Stimulated activated CD8-positive, alpha-beta memory T cell treated with anti-CD3 and anti-CD28 coated beads, Interleukin-7, amount 100 ng/mL, for 1 hour (primary cell): ENCODE measurements at regions not wholly inside any gene's neighbourhood (a gene's known extent, or its start where the extent isn't known, plus 50 kb on each side); places are given as distances from the start of the nearest gene placed in this dataset.
"Not testable (repeated sequence)": the region's sequence is repeated elsewhere in the genome, so short reads cannot be mapped to it uniquely, and the experiment has no call there.

ENCODE experiments used
- DNase-seq, 2 donors: peaks; one replicate each; pipeline ENCODE4 v3.0.0-alpha.2; 2020; ENCODE audit warnings: low read depth in 2 of 2

DNA sequence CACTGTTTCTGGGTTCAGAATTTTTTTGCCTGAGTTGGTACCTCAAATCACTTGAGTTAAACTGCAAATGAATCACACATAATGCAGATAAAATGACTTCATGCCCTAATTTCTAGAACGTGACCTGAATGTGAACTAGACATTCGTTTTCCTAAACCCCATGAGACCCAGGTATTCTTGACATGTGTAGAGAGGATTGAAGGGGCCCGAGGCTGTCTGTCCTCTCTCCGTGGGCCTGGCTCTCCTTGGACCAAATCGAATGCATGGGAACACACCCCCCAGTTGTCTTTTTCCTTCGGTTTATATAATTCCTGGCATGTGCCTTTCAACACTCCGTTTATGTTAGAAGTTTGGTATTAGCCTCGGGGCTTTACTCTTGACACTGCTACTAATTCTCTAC is 262.4 kb upstream of the PLGLB2 start:
- DNase-seq: not testable (repeated sequence)

DNA sequence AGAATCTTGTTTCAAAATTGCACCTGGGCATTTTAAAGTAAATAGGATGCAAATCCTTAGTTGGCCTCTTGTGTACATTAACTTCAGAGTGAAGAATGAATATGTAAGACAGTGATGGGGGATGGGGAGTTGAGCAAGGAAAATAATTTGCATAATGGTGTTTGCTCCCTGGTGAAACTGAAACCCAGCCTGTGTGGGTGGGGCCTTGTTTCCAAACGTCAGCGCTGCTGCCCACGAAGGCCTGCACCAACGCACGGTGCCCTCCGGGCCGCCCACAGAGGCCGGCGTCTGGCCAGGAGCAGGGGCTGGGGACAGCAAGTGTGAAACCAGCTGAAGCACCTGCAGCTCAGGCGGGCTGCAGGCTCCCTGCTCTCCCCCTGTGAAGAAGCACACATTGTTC is 262.0 kb upstream of the PLGLB2 start:
- DNase-seq: not testable (repeated sequence)

DNA sequence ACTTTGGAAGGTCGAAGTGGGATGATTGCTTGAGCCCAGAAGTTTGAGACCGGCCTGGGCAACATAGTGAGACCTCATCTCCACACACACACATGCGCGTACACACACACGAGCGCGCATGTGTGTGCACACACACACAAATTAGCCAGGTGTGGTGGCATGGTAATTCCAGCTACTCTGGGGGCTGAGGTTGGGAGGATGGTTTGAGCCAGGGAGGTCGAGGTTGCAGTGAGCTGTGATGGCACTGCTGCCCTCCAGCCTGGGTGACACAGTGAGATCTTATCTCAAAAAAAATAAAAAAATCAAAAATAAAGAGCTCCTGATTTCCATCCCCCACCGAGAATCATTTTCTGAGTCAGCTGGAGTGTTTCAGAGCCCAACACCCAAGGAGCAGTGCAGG is 261.5 kb upstream of the PLGLB2 start:
- DNase-seq: not testable (repeated sequence)

DNA sequence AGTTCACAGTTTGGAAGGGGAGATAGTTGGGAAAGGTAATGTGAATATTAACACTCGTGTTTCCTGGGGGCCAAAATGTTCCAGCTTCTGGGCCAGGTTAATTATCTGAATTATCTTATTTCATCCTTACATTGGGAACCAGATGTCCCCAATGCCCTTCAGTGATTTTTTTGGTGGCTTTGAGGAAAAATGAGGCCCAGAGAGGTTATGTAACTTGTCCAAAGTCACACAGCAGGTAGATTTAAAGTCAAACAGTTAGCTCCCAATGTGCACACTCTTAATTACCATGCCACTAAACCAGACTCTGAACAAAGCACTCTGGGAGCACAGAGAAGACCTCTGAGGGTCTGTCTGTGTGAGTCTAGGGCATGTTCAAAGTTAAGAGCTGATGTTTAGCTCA is 259.9 kb upstream of the PLGLB2 start:
- not testable (repeated sequence) for DNase-seq

DNA sequence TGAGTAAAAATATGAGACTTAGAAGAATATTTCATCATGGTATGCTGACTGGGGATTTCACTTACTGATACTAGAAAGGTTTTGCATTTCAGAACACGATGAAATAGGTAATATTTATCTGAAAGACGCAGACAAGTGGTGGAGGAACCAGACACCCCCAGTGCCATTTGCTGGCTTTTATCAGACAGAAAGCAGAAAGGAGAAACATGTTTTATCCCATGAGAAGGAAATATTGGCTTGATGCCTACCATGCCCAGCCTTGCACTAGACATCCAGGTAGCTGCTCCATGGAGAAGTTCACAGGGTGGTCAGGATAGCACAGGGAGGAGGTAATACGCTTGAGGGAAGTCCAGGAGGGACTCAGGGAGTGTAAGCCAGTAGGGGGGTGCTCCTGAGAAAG is 258.9 kb upstream of the PLGLB2 start:
- not testable (repeated sequence) for DNase-seq

DNA sequence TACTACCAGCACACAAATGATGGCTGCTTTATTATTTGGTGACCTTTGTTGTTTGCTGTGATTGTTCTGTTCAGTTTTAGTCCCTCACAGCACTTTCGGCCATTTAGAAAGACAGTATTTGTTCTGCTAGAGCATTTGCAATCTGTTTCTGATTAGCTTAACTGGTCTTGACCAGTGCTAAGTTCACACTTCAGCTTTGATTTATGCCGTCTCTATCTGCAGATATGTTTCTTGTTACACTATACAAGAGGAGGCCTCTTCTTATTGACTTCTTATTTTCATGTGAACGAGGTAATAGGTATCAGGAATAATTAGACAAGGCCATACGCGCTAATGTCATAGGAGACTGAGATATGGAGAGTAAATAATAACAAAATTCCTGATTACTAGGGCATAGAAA is 253.0 kb upstream of the PLGLB2 start:
- not testable (repeated sequence) for DNase-seq

DNA sequence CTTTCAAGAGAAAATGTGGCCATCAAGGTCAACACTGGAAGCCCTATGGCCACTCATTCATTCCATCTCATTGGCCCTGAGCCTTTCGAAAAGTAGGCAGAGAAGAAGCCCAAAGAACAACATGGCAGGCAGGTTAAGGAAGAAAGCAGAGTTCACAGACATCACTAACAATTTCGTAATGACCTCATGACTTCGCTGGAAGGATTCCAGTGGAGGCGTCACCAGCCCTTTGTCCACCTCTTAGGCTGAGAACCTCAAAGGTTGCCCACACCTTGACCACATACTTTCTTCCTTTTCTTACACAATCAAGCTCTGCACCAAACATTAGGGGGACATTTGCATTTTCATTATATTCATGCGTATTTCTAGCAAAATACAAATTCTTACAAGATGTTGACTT is 252.4 kb upstream of the PLGLB2 start:
- DNase-seq: not testable (repeated sequence)

DNA sequence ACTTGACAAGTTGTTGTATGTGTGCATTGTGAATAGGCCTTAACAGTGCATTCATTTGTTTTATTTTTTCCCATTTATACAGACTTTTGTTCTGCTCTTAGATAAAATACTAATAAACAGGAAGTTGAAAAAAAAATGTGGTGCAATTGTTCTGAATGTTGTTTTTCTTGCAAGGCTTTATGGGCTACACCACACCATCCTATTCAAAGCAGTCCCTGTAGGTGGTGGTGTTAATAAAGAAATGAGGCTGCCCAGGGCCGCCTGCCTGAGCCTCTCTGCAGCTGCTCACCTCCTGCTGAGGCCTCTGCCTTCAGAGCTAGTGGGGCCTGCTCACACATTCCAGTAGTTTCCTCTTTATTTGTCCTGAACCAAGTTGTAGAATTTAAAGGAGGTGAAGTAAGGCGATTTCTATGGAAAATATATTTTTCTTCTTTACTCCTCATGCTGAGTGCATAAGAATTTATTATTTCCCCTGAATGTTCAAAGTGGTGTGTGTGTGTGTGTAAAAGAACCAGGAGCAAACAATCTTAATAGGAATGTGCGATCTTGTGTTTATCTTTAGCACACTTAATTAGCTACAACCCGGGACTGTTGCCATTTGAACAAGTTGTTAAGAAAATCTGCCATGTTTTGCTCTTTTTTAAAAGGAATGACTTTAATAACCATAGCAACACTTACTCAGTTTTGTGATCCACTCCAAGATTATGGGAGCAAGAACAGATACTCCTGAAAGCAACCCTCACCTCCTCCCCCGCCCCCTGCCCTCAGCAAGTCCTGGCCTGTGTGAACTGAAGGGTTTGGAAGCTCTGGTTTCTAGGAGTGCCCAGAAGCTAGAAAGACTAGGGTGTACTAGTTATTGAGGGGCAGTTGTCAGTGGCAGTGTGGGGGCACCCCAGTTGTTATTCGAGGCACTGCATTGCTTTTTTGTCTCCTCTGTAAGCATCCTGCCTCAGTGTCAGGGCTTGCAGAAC is 251.6 kb upstream of the PLGLB2 start:
- not testable (repeated sequence) for DNase-seq

DNA sequence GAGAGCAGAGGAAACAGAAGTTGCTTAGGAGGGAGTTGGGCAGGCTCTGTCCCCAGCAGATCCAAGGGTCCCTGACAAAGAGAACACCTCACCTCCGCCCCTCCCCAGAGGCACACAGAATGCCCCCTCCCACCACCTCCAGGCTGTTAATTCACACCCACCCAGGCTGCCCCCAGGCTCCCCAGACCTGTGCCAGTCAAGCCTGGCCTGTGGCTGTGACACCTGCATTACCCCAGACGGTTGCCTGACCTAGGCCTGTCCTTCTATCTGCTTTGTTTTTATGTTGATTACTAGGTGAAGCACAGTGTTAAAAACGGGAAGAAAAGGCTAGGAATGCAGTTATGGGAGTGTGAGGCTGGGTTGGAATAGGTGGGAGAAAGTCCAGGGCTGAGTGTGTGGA is 250.8 kb upstream of the PLGLB2 start:
- not testable (repeated sequence) for DNase-seq

DNA sequence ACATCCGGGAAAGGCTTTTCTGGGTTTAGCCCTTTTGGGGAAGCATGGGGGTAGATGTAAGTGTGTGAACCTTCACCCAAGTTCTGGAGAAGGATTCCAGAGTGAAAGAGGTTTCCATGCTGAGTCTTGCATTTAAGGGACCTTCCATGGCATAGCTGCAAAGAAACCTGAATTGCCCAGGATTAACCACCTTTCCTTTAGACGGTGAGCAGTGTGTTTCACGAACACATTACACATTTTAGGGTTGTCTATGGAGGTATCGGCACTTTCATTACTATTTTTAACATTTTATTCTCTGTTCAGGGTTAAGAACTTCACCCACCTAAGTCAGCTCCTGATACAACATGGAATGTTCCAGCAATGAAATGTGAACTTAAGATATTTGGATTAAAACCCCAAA is 250.2 kb upstream of the PLGLB2 start:
- DNase-seq: not testable (repeated sequence)

DNA sequence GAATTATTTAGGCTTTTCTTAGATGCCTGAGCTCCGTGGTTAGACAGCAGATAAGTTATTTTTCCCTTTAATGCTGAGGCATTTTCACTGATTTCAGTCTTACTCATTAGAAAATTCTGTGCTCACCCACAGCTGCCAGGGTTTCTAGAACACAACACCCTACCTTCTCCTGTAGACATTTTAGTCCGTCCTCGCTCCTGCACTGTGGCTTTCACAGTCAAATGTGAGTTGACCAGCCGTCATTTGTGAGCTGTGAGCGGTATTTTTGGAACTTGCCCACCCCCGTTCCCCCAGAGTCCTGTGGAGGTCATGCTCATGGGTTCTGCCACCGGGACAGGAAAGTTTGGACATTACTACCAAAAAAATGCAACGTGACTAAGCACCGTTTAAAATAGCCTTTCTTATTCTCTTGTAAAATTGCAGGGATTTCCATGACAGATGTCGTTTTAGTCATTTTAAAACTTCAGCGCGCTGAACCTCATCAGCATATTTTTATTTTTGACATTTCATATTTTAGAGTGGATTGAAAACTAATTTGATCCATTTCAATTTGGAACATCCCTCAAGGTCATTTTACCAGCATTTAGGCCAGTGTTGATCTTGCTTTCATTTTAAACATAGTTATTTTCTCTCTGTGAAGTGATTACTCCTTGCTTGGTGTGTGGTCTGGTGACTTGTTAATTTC is 249.6 kb upstream of the PLGLB2 start:
- not testable (repeated sequence) for DNase-seq

DNA sequence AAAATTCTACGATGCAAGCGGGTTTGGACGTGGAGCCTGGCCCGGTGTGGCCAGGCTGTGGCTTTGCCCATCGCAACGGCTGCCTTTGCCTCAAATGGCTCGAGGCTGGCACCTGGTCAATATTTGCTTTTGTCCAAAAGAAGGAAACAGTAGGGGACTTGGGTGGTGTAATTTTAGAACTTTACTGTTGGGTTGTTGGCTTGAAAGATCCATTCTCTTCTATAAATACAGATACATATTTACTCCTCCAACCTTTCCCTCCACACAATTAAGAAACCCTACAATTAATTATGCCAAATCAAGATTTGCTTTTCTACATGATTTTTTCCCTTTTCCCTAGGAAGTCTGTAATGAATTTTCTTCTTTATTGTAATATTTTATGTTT is 249.0 kb upstream of the PLGLB2 start:
- not testable (repeated sequence) for DNase-seq

DNA sequence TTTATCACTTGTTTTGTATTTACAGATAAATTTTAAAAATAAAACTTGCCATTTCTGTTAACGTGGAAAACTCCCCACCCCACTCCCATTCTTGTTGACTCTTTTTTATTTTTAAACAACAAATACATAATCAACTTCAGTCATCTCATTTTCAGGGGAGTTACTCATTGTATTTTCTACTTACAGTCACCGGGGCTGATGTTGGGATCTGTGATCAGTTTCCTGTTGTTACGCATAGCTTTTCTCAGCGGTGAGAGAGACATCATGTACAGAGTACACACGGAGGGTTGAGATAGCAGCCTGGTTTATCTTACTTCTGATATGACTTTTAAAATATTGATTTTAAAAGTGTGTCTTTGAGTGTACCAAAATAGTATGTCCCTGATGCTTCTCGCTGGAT is 248.0 kb upstream of the PLGLB2 start:
- DNase-seq: not testable (repeated sequence)

DNA sequence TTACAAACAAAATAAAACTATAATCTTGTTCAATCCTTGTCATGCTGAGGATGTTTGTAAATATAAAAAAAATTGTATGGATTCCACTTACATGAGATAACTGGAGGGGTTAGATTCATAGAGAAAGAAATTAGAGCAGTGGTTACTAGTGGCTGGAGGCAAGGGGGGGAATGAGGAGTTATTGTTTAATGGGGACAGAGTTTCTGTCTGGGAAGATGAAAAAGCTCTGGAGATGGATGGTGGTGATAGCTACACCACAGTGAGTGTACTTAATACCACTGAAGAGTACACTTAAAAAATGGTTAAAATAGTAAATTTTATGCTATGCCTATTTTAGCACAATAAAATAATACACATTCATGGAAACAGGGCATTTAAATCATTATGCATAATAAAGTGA is 247.5 kb upstream of the PLGLB2 start:
- DNase-seq: not testable (repeated sequence)

DNA sequence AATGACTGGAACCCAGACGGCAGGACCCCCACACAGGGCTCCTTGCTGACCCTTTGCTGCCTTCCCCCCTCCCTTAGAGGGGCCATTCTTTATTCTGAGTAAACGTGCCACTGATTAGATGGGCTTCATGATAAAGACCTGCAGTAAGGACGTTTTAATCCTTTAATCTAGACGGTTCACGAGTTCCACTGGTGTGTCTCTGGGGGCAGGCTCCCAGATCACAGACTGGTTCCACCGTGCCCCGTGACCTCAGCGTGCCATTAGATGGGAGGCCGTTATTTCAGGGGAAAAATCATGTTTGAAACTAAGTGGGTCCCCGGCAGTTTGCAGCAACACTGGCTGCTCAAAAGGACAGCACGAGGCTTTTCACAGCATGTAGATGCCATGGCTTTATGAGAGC is 246.9 kb upstream of the PLGLB2 start:
- not testable (repeated sequence) for DNase-seq

DNA sequence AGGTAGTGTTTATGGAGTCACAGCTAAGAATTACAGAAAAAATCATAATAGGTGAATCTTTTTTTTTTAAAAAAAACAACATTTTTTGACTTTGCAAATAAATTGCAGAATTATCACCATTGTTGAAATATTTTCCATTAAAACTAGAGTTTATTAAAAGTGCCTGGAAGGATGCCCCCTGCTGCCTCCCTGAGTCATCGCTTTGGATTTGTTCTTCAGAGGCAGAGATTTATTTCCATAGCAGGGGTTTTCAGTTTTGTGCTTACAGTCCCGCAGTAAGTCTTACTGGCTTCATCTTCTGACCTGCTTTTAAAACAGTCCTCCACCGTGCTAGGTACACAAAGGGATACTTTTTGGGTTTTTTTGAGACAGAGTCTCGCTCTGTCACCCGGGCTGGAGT is 244.9 kb upstream of the PLGLB2 start:
- DNase-seq: not testable (repeated sequence)

DNA sequence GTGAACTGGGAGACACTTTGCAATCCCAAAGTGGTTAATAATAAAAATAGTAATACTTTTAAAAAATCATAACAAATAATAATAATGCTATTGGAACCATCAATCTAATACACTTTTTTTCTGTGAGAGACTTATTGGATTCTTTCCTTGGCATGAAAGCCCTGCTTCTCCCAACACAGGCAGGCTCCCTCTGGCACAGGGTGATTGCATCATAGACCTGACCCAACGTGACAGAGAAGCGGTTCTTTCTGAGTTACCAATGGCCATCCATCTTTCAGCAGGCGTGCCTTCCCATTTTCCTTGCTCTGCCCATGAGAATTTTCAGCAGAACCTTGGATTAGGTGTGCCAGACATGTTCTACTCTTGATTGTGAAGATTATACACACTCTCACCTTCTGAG is 242.6 kb upstream of the PLGLB2 start:
- DNase-seq: not testable (repeated sequence)

DNA sequence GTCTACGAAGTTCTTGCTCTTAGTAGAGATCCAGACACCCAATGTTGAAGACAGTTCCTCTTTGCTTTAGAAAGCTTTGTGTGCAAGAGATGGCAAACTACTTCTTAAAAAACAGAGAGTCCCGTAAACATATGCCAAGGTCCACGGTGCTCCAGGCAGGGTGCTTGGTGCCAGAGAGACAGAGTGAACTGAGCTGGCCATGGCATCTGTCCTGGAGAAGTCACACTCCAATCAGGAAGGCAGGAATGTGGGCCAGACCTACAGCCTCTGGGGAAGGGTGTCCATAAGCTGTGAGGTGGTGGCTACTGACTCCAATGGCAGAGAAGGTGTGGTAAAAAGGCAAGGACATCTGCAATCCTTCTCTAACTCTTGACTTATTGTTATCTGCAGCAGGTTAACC is 242.0 kb upstream of the PLGLB2 start:
- DNase-seq: not testable (repeated sequence)

DNA sequence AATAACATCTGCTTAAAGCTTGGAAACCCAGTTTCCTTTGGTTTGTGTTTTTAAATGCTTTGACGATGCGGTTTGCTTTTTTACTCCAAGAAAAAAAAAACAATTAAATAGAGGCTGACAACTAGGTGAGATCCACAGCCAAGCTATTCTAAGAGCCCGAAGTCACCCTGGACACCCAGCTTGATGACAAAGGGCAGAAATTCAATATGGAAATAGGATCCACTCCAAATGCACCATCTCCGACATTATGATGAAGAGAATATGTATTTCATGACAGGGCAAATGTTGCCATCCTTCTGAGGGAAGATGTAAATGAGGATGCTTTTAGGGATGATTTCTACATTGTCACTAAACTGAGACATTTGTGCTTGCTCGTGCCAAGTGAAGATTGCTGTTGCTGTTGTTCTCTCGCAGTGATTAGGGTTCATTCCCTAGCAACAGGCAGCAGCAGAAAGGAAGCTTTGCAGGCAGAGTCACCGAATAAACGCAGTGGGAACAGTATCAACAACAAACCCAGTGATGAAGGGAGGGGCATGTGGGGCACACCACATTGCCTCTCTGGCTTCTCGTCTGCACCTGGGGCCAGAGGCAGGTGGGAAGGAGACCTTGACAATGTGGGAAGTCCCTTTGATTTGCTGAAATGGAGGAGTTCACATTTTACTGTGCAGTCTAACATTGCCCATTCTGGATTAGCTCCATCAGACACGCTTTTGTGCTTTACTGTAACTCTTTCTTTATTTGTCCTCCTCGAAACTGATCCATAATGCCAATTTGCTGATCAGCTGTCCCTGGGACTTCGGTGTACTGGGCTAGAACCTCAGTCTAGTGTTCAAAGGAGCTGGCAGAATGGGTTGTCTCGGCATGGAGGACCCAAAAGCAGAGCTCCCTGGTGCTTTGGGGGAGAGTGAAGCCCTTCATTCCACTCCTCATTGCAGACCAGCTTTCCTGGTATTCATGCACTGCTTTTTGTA is 240.2 kb upstream of the PLGLB2 start:
- not testable (repeated sequence) for DNase-seq

DNA sequence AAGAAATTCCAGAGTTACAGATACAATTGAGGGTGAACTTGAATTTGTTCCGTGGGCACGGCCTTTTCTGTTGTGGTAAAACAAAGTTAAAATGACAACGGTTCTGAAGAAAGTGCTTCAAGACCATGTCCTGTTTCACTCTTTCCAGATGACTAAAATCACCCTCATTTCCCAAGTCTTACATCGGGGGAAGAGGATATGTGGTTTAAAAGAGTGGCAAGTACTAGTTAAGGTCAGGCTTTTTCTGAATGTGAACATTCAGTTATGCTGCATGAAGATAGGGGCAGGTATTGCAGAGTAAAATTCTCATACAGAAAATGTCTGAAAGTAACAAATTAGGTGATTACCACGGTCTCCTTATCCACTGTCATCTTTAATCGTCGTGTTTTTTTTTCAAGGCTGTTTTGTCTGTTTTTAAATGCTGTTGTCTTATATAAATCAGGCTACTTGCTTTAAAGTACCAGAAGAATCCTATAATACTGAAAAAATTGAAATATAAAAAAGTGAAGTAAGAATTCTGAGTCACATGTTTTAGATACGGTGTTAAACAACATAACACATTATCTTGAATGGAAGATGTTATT is 236.6 kb upstream of the PLGLB2 start:
- not testable (repeated sequence) for DNase-seq

DNA sequence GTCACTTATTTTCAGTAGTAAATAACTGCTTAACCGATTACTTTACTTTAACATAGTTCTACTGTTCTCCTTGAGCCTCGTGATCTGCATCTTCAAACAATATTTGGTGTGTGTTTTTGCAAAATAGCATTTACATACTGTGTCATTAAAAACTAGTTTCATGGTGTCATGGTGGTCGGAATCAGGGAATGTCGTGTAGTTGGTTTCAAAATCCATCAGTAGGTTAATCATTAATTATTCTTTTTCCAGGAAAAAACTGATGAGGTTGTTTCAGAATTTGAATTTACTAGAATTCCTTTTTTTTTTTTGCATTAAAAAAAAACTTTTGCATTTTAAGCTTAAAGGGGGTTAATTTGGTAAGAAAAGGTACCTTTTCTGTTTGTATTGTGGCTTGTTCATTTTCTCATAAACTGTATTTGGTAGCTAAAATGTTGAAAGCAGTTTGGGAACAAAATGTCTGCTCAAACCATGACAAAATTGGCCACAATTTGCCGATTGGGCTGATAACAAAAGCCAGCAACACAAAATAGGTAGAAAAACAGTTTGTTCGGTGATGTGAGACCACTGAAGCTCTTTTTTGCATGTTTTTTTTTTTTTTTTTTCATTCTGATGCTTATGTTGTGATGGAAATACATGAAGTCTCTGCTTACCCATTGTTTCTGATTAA is 234.9 kb upstream of the PLGLB2 start:
- not testable (repeated sequence) for DNase-seq
